ENCODE measurements at regions not wholly inside any gene's neighbourhood (a gene's known extent, or its start where the extent isn't known, plus 50 kb on each side); places are given as distances from the start of the nearest gene placed in this dataset.

GRCh38 chr20:21781446-21782075 is 76.1 kb downstream of the PAX1 start:
- DNase-seq (ENCODE audit: low read depth): no peak

DNA sequence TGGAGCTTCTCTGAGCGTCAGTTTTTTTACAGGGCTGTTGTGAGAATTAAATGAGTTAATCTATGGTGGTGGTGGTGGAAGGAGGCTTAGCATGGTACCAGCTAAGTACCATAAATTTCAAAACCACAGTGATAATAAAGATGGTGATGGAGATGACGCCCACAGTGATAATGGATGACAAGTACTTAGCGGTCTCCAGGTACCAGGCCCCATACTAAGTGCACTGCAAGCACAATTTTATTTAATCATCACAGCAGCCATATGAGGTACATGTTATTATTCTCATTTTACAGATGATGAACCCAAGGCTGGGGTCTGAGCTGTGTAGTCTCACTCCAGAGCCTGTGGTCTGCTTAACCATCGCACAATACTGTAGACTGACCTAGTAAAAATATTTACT is 75.1 kb downstream of the PAX1 start:
- no peak for DNase-seq (ENCODE audit: low read depth)
